GM12891 (cell line): ENCODE measurements at regions not wholly inside any gene's neighbourhood (a gene's known extent, or its start where the extent isn't known, plus 50 kb on each side); places are given as distances from the start of the nearest gene placed in this dataset.

Experiments
- PAX5 ChIP-seq: IDR thresholded peaks from 2 replicates; pipeline ENCODE4 v1.6.1; 2011; ENCODE audit warnings: low read length, moderate library complexity, mild to moderate bottlenecking; ENCODE audit not compliant: insufficient read depth, severe bottlenecking
- POLR2A ChIP-seq: IDR thresholded peaks from 2 replicates; pipeline ENCODE4 v1.6.1; 2011; ENCODE audit warnings: low read depth, low read length, control low read depth
- POLR2AphosphoS5 ChIP-seq: IDR thresholded peaks from 2 replicates; pipeline ENCODE4 v1.6.1; 2011; ENCODE audit warnings: low read depth, low read length, control low read depth
- SPI1 ChIP-seq: IDR thresholded peaks from 2 replicates; pipeline ENCODE4 v1.6.1; 2011; ENCODE audit warnings: low read depth, low read length, control low read depth
- TAF1 ChIP-seq: IDR thresholded peaks from 2 replicates; pipeline ENCODE4 v1.6.1; 2011; ENCODE audit warnings: low read depth, low read length, control low read depth

- no peak for TF ChIP-seq POLR2A
- no peak for TF ChIP-seq TAF1
- no peak for TF ChIP-seq POLR2AphosphoS5
- TF ChIP-seq SPI1 = no peak
- no peak for TF ChIP-seq PAX5
These were observed 1949.0 kb upstream of the WWC1 start for GRCh38 chr5:166342402-166342801.
